ENCODE measurements at regions not wholly inside any gene's neighbourhood (a gene's known extent, or its start where the extent isn't known, plus 50 kb on each side); places are given as distances from the start of the nearest gene placed in this dataset.

DNA sequence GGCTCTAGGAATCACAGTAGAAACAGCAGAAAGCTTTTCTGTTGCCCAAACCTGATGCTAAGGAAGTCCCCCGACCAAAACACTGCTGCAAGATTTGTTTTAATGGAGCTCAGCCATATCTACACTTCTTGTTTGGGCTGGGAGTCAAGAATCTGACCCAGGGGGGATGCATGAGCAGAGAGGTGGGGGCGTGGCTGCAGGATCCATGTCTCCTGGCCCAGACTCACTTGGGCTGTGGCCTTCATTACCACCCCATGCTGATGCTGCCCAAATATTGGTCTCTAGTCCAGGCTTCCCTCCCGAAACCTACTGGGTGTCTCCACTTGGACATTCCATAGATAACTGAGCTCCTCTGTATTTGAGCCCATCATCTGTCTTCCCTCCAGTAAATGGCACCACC, 361.5 kb upstream of the LARGE1 start:
- TF ChIP-seq, protein P1, sequence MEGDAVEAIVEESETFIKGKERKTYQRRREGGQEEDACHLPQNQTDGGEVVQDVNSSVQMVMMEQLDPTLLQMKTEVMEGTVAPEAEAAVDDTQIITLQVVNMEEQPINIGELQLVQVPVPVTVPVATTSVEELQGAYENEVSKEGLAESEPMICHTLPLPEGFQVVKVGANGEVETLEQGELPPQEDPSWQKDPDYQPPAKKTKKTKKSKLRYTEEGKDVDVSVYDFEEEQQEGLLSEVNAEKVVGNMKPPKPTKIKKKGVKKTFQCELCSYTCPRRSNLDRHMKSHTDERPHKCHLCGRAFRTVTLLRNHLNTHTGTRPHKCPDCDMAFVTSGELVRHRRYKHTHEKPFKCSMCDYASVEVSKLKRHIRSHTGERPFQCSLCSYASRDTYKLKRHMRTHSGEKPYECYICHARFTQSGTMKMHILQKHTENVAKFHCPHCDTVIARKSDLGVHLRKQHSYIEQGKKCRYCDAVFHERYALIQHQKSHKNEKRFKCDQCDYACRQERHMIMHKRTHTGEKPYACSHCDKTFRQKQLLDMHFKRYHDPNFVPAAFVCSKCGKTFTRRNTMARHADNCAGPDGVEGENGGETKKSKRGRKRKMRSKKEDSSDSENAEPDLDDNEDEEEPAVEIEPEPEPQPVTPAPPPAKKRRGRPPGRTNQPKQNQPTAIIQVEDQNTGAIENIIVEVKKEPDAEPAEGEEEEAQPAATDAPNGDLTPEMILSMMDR (IDR thresholded peaks at IDR 0.05; ENCODE audit: insufficient read depth, low read length, poor library complexity, severe bottlenecking): no peak
- no peak for TF ChIP-seq EZH2phosphoT487 (conservative IDR thresholded peaks at IDR 0.05; ENCODE audit: low read length)

Data from SU-DHL-6 (cell line).